A673 (cell line): ENCODE measurements at regions not wholly inside any gene's neighbourhood (a gene's known extent, or its start where the extent isn't known, plus 50 kb on each side); places are given as distances from the start of the nearest gene placed in this dataset.

Source experiments
- BruUV-seq: library from RNA; stranded (reverse); fragments of 400-500 nt; replicated peaks from 2 replicates; lab custom pipeline; 2021; lab: Mats Ljungman, UMichigan
- CTCF ChIA-PET: fragments of 300-600 bp; sonication (Branson Sonifier 250); formaldehyde crosslinking; loops from one replicate; lab custom pipeline; 2022; ENCODE audit warnings: antibody characterized with exemption; lab: Charles Lee
- POLR2A ChIA-PET: fragments of 300-600 bp; sonication (Branson Sonifier 250); formaldehyde crosslinking; loops from one replicate; lab custom pipeline; 2022; ENCODE audit warnings: antibody characterized with exemption; ENCODE audit not compliant: low non-redundant PET; lab: Charles Lee
- DNase-seq: peaks from one replicate; pipeline ENCODE4 v3.0.0-alpha.2; 2015; ENCODE audit warnings: low spot score
- H3K27ac ChIP-seq: fragments of 200-600 bp; sonication (generic); 2 replicates; pipeline ENCODE4 v1.5.1; 2016; ENCODE audit warnings: mixed run types, low read depth, mild to moderate bottlenecking, mixed read lengths, antibody characterized with exemption, low read length; ENCODE audit not compliant: poor library complexity, severe bottlenecking
- H3K27me3 ChIP-seq: fragments of 200-600 bp; sonication (generic); replicated peaks from 2 replicates; pipeline ENCODE4 v1.6.1; 2017; ENCODE audit warnings: mixed run types, low read depth, mild to moderate bottlenecking, mixed read lengths, antibody characterized with exemption, low read length; ENCODE audit not compliant: insufficient read depth, poor library complexity
- H3K36me3 ChIP-seq: fragments of 200-600 bp; sonication (generic); 2 replicates; pipeline ENCODE4 v1.6.1; 2016; ENCODE audit warnings: mixed run types, mild to moderate bottlenecking, mixed read lengths, antibody characterized with exemption, low read length; ENCODE audit not compliant: insufficient read depth, poor library complexity, severe bottlenecking
- H3K4me1 ChIP-seq: fragments of 200-600 bp; sonication (generic); 2 replicates; pipeline ENCODE4 v1.6.1; 2017; ENCODE audit warnings: mixed run types, mild to moderate bottlenecking, mixed read lengths, antibody characterized with exemption, low read length; ENCODE audit not compliant: insufficient read depth, poor library complexity, severe bottlenecking
- H3K4me3 ChIP-seq: fragments of 200-600 bp; sonication (generic); 2 replicates; pipeline ENCODE4 v1.5.1; 2016; ENCODE audit warnings: low read depth, mixed run types, mild to moderate bottlenecking, mixed read lengths, low read length; ENCODE audit not compliant: poor library complexity, severe bottlenecking
- H3K9me3 ChIP-seq: fragments of 200-600 bp; sonication (generic); 2 replicates; pipeline ENCODE4 v1.6.1; 2016; ENCODE audit warnings: mixed run types, low read depth, mild to moderate bottlenecking, mixed read lengths, antibody characterized with exemption, low read length; ENCODE audit not compliant: poor library complexity, severe bottlenecking
- EZH2 ChIP-seq: fragments of 200-600 bp; sonication (generic); IDR thresholded peaks from 2 replicates; pipeline ENCODE4 v1.6.1; 2017; ENCODE audit warnings: borderline replicate concordance, low read depth, mild to moderate bottlenecking, mixed read lengths, antibody characterized with exemption, low read length; ENCODE audit not compliant: poor library complexity, severe bottlenecking
- intact Hi-C: fragments of 100-400 bp; cut with micrococcal nuclease; formaldehyde crosslinking; loops from one replicate; pipeline ENCODE4 v1.10.0; 2022; ENCODE audit not compliant: unreplicated experiment
- TF ChIP-seq, protein P1 (sequence below): fragments of 300-800, 200-600 bp; sonication (generic); conservative IDR thresholded peaks from 2 replicates; pipeline ENCODE4 v1.5.1; 2017; ENCODE audit warnings: low read depth, mild to moderate bottlenecking, antibody characterized with exemption, low read length, moderate library complexity, mixed read lengths

DNA sequence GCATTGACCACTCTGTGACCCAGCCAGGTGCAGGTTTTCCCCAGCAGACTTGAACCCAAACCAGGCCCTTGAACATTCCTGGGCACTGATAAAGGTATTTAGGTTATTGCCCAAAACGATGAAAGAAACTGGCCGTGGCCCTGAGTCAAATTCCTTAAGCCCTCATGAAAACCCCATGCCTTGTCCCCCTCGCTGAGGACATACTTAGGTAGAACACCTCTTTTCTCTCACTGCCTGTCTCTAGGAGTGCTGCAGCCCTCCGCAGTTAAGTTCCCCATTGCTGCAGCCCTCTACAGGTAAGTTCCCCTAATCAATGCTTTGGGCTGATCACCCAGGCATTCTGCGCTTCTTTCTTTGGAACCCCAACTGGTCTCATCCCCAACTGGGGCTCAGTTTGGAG is 961.6 kb downstream of the TBC1D22A start:
- intact Hi-C loops = no loop called here
- Histone ChIP-seq H3K9me3 (no peaks in the 10 kb centered on the region), H3K27ac (no peak overlapping the region), H3K27me3 (peaks cover 6% of the 10 kb centered on the region), H3K4me1 (no peaks in the 10 kb centered on the region), H3K36me3 (no peaks in the 10 kb centered on the region), H3K4me3 (no peak overlapping the region)
- no peak for DNase-seq
- ChIA-PET POLR2A (no interaction called here), CTCF (no interaction called here)
- no peak for TF ChIP-seq EZH2
- TF ChIP-seq, protein P1, sequence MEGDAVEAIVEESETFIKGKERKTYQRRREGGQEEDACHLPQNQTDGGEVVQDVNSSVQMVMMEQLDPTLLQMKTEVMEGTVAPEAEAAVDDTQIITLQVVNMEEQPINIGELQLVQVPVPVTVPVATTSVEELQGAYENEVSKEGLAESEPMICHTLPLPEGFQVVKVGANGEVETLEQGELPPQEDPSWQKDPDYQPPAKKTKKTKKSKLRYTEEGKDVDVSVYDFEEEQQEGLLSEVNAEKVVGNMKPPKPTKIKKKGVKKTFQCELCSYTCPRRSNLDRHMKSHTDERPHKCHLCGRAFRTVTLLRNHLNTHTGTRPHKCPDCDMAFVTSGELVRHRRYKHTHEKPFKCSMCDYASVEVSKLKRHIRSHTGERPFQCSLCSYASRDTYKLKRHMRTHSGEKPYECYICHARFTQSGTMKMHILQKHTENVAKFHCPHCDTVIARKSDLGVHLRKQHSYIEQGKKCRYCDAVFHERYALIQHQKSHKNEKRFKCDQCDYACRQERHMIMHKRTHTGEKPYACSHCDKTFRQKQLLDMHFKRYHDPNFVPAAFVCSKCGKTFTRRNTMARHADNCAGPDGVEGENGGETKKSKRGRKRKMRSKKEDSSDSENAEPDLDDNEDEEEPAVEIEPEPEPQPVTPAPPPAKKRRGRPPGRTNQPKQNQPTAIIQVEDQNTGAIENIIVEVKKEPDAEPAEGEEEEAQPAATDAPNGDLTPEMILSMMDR = no peak
- no TSS peak for BruUV-seq

DNA sequence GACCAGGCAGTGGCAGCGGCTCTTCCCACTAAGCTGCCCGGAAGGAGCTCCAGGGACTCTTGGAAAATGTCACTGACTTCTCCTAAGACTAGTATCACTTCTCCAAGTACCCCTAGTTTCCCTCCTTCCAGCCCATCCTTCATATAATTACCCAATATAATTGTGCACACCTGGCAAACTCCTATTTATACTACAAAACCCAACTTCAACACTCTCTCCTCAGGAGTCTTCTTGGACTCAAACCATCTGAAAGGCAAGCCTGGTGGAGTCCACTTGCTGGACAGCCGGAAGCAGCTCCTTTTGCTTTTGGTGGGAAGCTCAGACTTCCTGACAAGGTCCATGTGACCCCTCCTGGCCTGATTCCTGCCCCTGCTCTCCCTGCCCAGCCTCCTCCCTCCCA is 955.9 kb downstream of the TBC1D22A start:
- intact Hi-C loops = no loop called here
- TF ChIP-seq, protein P1 = no peak
- TF ChIP-seq EZH2 = no peak
- no peak overlapping the region for H3K4me3 ChIP-seq
- POLR2A ChIA-PET = no interaction called here
- CTCF ChIA-PET = no interaction called here
- H3K27me3 ChIP-seq = peaks cover 6% of the 10 kb centered on the region
- no peak overlapping the region for H3K27ac ChIP-seq
- H3K36me3 ChIP-seq = no peaks in the 10 kb centered on the region
- no peak for DNase-seq
- H3K9me3 ChIP-seq = no peaks in the 10 kb centered on the region
- no TSS peak for BruUV-seq
- H3K4me1 ChIP-seq = no peaks in the 10 kb centered on the region

DNA sequence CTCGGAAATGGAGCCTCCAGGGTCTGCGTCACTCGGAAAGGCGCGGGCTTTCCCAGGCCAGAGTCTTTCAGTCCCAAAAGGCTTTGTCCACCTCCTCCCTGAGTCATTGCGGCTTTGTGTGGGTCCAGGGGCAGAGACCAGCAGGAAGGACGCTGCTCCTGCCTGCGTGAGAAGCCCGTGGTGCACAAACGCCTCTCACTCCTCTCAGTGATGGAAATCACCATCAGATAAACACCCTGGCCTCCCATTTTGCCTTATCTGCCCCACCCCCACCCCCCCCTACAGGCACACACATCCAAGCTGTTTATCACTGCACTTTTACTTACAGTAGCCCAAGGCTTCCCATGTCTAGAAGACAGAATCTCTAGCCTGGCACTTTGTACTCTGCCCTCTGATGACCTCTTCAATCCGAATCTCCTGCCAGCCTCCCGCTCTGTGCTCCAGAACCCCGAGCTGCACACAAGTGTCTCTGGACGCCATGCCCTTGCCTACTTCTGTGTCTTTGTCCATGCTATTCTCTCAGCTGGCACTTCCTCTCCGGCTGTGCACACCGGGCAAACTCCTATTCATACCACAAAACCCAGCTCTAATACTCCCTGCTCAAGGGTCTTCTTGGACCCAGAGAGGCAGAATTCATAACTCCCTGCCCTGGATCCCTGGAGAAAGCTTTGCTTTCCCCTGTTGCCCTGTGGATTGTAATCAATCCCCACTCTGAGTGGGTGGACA is 954.6 kb downstream of the TBC1D22A start:
- Histone ChIP-seq H3K36me3 (no peaks in the 10 kb centered on the region), H3K4me3 (no peak overlapping the region), H3K9me3 (no peaks in the 10 kb centered on the region), H3K27me3 (peaks cover 6% of the 10 kb centered on the region), H3K4me1 (no peaks in the 10 kb centered on the region), H3K27ac (no peak overlapping the region)
- no TSS peak for BruUV-seq
- intact Hi-C loops = no loop called here
- CTCF ChIA-PET = no interaction called here
- POLR2A ChIA-PET = no interaction called here
- TF ChIP-seq, protein P1 = no peak
- TF ChIP-seq EZH2 = no peak
- DNase-seq = no peak
